ENCODE measurements at regions not wholly inside any gene's neighbourhood (a gene's known extent, or its start where the extent isn't known, plus 50 kb on each side); places are given as distances from the start of the nearest gene placed in this dataset.

DNA sequence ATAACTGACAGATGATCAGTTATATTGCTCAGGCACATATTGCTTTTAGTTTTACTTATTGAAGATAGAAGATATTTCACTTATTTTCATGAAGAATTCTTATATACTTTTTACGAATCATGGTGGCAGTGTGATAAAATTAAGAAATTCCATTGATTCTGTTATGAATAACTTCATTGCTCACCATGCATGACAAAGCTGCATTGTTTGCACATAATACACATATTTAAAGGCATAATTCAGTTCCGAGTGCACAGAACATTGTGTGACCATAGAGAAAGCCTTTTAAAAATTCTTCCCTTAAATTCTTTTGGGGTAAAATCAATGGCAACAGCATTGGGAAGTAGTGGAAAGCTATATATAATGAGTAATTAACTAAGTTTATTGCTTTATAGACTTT, 82.5 kb upstream of the NAALADL2 start:
- no peaks in the 10 kb centered on the region for H3K4me1 Mint-ChIP-seq
- ATAC-seq (ENCODE audit: low read depth in 2 of 2): no peak
- H3K9me3 Mint-ChIP-seq: peaks cover 3 to 23% (median 4%) of the 10 kb centered on the region in 7 donors
- no peaks in the 10 kb centered on the region for H3K36me3 Mint-ChIP-seq
- DNase-seq: no peak
- H3K27ac Mint-ChIP-seq: no peak overlapping the region
- no peak overlapping the region for H3K4me3 Mint-ChIP-seq
- no peaks in the 10 kb centered on the region for H3K27me3 Mint-ChIP-seq

DNA sequence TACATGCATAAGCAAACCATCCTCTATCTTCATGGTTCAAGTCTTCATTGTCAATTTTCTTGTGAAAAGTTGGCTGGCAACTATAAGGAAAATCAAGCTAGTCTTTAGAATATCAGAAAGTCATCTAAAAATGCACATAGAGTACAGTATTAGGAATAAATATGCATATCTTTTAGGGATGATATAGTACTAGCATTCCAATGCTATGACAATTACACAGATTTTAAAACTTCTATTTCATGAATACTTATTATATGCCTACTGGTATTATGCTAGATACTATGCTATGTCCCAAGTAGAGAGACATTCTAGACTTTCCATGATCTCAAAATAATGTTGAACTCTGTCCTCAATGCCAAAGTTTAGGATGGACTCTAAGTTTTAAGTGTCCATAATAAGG, 81.3 kb upstream of the NAALADL2 start:
- H3K4me1 Mint-ChIP-seq: no peaks in the 10 kb centered on the region
- no peaks in the 10 kb centered on the region for H3K36me3 Mint-ChIP-seq
- DNase-seq (no peak), ATAC-seq (ENCODE audit: low read depth in 2 of 2) (no peak)
- H3K27me3 Mint-ChIP-seq: no peaks in the 10 kb centered on the region
- peaks cover 3 to 23% (median 8%) of the 10 kb centered on the region in 7 donors for H3K9me3 Mint-ChIP-seq
- H3K4me3 Mint-ChIP-seq: no peak overlapping the region
- H3K27ac Mint-ChIP-seq: no peak overlapping the region

DNA sequence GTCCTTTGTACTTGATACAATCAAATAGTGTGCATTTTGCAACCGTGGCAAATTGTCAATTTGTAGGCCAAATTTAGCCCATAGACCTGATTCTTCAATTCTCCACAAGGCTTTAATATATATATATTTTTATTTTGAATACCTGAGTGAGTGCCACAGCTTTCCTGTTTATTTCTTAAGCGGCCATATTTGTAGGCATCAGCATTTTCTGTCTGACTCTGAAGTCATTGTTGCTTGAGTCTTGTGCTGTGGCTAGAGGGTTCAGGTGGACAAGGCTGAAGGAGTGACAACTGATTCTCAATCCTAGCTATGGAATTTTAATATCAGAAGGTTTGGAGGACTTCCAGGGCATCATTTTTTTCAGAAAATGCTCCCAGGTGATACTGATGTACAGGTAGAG, 75.6 kb upstream of the NAALADL2 start:
- H3K36me3 Mint-ChIP-seq: no peaks in the 10 kb centered on the region
- no peak overlapping the region for H3K4me3 Mint-ChIP-seq
- ATAC-seq (ENCODE audit: low read depth in 2 of 2): no peak

DNA sequence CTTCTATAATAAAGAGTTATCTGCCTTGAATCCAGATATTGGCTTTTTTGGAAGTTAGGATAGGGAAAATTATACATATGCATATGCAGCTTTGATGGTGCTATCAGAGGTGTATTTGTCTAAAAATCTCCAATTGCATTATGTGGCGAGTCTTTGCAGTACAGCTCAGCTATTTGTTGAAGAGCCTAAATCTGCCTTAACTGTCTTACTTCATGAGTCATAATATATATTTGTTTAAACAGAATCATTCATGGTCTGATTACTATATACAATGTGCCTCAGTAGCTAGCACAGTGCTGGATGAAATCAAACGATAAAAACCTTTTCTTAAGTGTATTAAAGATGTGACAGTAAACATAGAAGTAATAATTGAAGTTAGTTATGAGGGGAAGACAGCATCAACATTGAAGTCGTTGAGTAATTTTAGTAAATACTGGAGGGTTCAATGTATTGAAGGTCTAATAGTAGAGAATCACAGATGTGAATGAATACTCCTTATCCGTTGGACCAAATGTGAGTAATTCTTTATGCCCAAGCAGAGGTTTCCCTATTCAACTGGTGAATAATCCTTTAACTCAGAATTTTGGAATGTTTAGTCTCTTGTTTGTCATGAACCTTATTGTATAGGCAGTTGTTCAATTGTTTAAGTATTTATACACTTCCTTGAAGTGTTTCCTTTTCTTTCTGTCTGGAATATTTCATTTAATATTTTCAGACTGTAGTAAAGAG, 74.8 kb upstream of the NAALADL2 start:
- Mint-ChIP-seq H3K36me3 (no peaks in the 10 kb centered on the region), H3K4me1 (no peaks in the 10 kb centered on the region), H3K4me3 (no peak overlapping the region), H3K9me3 (peaks cover 3 to 15% (median 7%) of the 10 kb centered on the region in 7 donors), H3K27ac (no peak overlapping the region), H3K27me3 (no peaks in the 10 kb centered on the region)
- ATAC-seq (ENCODE audit: low read depth in 2 of 2): no peak
- DNase-seq: no peak

More for the DNA sequence above, 75.6 kb upstream of the NAALADL2 start:
- DNase-seq: no peak
- peaks cover 3 to 15% (median 8%) of the 10 kb centered on the region in 7 donors for H3K9me3 Mint-ChIP-seq
- no peak overlapping the region for H3K27ac Mint-ChIP-seq
- no peaks in the 10 kb centered on the region for H3K27me3 Mint-ChIP-seq
- no peaks in the 10 kb centered on the region for H3K4me1 Mint-ChIP-seq

DNA sequence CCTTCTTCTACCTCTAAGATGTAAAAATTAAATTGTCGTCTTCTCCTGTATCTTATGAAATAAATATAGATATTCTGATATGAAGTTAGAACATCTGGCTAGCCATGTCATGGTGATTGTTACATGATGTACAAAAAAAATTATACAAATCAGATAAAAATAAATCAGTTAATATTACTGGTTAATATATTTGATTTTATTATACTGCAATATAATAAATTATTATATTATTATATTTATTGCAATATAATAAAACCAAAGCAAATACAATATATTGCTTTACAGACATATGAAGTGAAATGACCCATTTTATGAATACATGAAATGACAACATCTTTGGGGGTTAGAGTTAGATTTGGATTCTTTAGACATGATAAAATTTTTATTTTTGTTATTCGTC, 72.3 kb upstream of the NAALADL2 start:
- ATAC-seq (ENCODE audit: low read depth in 2 of 2): no peak
- Mint-ChIP-seq H3K9me3 (peaks cover 0 to 11% (median 1%) of the 10 kb centered on the region in 7 donors), H3K27ac (no peak overlapping the region), H3K4me3 (no peak overlapping the region), H3K27me3 (no peaks in the 10 kb centered on the region), H3K4me1 (no peaks in the 10 kb centered on the region), H3K36me3 (no peaks in the 10 kb centered on the region)
- DNase-seq: no peak

DNA sequence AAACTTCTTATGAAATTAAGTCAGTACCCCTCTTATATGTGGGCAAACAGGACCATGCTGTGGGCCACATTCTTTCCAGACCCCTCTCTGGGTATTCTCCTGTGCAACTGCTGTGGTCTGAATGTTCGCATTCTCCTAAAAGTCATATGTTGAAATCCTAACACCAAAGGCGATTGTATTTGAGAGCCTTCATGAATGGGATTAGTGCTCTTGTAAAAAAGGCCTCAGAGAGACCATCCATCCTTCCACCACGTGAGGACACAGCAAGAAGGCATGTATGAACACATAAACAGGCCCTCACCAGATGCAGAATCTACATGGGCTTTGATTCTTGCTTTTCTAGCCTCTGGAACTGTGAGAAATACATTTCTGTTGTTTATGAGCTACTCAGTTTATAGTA, 68.0 kb upstream of the NAALADL2 start:
- DNase-seq (no peak), ATAC-seq (ENCODE audit: low read depth in 2 of 2) (no peak)
- H3K36me3 Mint-ChIP-seq: no peaks in the 10 kb centered on the region
- peaks cover 0 to 13% (median 0%) of the 10 kb centered on the region in 7 donors for H3K9me3 Mint-ChIP-seq
- no peaks in the 10 kb centered on the region for H3K4me1 Mint-ChIP-seq
- no peak overlapping the region for H3K4me3 Mint-ChIP-seq
- H3K27me3 Mint-ChIP-seq: no peaks in the 10 kb centered on the region
- no peak overlapping the region for H3K27ac Mint-ChIP-seq

DNA sequence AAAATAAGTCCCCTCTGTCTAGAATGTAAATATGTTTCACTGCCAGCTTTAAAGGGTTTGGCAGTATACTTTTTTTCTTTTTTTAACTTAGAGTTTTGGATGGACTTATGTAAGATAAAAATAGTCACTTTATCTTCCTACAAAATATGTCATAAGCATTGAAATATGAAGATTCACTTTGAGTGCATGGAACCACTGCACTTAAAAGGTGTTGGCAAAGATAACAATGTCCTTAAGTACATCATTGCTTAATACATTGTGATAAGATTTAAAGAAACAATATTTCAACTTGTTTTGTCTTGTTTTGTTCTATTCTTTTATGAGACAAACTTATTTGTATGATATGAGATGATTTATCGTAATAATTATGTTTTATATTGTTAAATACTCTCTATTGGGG, 66.3 kb upstream of the NAALADL2 start:
- Mint-ChIP-seq H3K36me3 (no peaks in the 10 kb centered on the region), H3K4me1 (no peaks in the 10 kb centered on the region), H3K9me3 (peaks cover 0 to 10% (median 3%) of the 10 kb centered on the region in 7 donors), H3K27me3 (no peaks in the 10 kb centered on the region), H3K27ac (no peak overlapping the region), H3K4me3 (no peak overlapping the region)
- ATAC-seq (ENCODE audit: low read depth in 2 of 2): no peak
- DNase-seq: no peak
